Tibial nerve (tissue), 4 donors: ENCODE measurements at regions not wholly inside any gene's neighbourhood (a gene's known extent, or its start where the extent isn't known, plus 50 kb on each side); places are given as distances from the start of the nearest gene placed in this dataset.
"Not testable (repeated sequence)": the region's sequence is repeated elsewhere in the genome, so short reads cannot be mapped to it uniquely, and the experiment has no call there.

Source experiments
- EP300 ChIP-seq, 2 donors: sonication (generic); formaldehyde crosslinking; IDR thresholded peaks; one replicate each; pipeline ENCODE4 v1.6.1; 2017; ENCODE audit warnings: antibody characterized with exemption in 2 of 2, mild to moderate bottlenecking in 1 of 2
- POLR2A ChIP-seq, 2 donors: fragments of 450-650 bp; IDR thresholded peaks; one replicate each; pipeline ENCODE4 v1.6.1; 2017; ENCODE audit warnings: antibody characterized with exemption in 2 of 2, mild to moderate bottlenecking in 2 of 2, moderate library complexity in 2 of 2
- TF ChIP-seq, protein P1 (sequence below), 5 experiments: fragments of 200-600 bp in 3 of 5; fragments of 450-650 bp in 2 of 5; sonication (generic) in 3 of 5; IDR thresholded peaks; one replicate each; pipeline ENCODE4 v1.5.1; 2016 to 2019; ENCODE audit warnings: antibody characterized with exemption in 5 of 5, mild to moderate bottlenecking in 3 of 5, moderate library complexity in 2 of 5

DNA sequence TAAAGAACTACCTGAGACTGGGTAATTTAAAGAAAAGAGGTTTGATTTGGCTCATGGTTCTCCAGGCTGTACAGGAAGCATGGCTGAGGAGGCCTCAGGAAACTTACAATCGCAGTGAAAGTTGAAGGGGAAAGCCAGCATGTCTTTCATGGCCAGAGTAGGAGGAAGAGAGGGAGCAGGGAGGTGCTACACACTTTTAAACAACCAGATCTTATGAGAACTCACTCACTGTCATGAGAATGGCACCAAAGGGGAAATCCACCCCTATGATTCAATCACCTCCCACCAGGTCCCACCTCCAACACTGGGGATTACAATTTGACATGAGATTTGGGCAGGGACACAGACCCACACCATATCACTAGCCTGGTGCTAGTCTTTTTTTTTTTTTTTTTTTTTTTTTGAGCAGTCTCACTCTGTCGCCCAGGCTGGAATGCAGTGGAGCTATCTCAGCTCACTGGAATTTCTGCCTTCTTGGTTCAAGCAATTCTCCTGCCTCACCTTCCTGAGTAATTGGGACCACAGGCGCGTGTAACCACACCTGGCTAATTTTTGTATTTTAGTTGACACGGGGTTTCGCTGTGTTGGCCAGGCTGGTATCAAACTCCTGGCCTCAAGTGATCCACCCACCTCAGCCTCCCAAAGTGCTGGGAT, 56.4 kb upstream of the AUTS2 start:
- TF ChIP-seq, protein P1, sequence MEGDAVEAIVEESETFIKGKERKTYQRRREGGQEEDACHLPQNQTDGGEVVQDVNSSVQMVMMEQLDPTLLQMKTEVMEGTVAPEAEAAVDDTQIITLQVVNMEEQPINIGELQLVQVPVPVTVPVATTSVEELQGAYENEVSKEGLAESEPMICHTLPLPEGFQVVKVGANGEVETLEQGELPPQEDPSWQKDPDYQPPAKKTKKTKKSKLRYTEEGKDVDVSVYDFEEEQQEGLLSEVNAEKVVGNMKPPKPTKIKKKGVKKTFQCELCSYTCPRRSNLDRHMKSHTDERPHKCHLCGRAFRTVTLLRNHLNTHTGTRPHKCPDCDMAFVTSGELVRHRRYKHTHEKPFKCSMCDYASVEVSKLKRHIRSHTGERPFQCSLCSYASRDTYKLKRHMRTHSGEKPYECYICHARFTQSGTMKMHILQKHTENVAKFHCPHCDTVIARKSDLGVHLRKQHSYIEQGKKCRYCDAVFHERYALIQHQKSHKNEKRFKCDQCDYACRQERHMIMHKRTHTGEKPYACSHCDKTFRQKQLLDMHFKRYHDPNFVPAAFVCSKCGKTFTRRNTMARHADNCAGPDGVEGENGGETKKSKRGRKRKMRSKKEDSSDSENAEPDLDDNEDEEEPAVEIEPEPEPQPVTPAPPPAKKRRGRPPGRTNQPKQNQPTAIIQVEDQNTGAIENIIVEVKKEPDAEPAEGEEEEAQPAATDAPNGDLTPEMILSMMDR (IDR thresholded peaks at IDR 0.05) = not testable (repeated sequence)
- TF ChIP-seq EP300, POLR2A (IDR thresholded peaks at IDR 0.05): not testable (repeated sequence)
